ENCODE measurements at regions not wholly inside any gene's neighbourhood (a gene's known extent, or its start where the extent isn't known, plus 50 kb on each side); places are given as distances from the start of the nearest gene placed in this dataset.

DNA sequence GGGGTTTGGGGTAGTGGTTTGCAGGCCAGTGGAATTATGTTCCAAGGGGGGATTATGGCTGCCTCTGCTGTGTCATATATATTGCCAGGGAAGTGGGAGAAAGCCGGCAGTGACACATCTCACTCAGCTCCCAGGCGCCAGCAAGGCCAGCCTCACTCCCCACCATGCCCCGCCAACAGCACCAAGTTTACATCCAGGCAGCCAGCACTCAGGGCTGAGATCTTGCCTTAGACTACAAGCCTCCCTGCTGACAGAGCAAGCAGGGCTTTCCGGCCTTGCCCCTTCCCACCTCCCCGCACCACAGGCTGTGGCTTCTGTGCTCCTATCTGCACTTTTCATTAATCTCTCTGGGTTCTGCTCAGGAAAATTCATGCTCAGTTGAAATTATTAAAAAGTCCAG is 385.1 kb downstream of the MZT1 start:
- no peak for DNase-seq (ENCODE audit: low spot score)

DNA sequence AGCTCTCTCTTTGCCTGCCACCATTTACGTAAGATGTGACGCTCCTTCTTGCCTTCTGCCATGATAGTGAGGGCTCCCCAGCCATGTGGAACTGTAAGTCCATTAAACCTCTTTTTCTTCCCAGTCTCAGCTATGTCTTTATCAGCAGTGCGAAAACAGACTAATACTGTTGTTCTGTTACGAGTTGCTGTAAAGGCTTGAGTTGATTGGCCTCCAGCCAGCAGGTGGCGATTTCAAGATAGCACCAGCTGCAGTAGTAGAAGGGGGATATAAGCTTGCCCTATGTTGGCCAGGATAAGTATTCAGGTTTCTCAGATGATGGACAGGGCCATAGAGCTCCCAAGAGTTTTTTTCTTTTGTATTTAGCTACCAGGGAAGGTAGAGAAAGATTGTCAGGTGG is 385.5 kb downstream of the MZT1 start:
- DNase-seq (ENCODE audit: low spot score), result no peak

DNA sequence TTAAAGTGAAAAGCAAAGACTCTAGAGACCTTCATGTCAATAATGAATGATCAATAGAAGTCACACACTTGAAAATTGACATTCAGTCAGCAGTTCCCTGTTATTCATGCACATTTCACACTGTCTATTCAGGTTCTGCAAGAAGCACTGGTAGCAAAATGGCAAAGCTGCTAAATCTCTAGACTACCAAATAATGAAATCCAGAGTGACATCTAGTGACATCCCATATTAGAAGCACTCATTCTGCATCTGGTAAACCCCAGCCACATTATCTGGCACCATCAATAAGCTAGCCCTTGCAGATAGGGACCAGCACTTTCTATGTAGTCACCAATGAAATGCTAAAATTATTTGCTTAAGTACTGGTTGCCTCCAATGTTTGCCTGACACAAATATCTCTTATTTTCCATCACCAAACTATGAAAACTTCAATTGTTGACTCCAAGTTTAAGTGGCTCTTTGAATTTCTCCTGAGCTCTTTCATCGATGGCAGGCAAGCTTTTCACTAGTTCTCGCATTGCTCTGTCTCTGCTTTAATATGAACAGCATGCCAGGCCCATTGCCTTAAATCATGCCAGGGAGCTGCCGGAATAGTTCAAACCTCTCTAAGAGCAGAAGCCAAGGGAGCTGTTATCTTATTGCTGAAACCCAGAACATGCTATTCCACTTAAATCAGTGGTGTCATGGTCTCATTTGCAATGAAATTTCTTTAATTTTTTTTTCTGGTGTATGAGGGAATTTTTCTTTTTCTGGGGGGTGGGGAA is 409.9 kb downstream of the MZT1 start:
- DNase-seq (ENCODE audit: low spot score), result no peak

DNA sequence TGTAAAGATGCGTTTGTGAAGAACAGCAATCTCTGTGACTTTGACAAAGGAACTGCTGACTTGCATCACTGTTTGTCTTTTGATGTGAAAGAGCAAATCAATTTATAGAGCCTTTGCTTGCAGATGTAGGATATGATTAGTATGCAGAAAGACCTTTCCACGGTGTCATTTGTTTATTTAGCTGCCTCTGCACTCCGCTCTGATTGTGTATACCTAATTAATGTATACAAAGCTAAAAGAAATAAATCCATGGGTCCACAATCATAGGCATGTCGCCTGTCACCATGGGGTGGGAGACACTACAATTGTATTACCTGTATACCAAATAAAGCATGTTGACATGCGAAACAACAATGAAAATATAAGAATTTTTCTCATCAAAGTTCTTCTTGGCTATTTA is 410.7 kb downstream of the MZT1 start:
- no peak for DNase-seq (ENCODE audit: low spot score)

DNA sequence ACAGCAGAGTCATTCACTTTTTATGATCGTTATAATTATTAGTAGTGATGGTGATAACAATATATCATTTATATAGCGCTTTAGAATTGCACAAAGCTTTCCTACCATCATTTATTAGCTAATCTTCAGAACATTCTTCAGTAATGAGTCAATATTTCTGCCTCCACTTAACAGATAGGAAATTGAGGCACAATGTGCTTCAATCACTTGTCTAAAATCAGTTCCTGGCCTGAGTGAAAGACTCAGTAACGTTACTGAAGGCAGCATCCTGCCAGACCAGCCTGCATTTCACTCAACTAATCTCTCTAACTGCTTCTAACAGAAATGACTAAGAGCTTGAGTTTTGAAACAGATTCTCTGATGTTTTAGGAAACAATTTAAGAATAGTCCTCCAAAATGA is 412.1 kb downstream of the MZT1 start:
- no peak for DNase-seq (ENCODE audit: low spot score)

DNA sequence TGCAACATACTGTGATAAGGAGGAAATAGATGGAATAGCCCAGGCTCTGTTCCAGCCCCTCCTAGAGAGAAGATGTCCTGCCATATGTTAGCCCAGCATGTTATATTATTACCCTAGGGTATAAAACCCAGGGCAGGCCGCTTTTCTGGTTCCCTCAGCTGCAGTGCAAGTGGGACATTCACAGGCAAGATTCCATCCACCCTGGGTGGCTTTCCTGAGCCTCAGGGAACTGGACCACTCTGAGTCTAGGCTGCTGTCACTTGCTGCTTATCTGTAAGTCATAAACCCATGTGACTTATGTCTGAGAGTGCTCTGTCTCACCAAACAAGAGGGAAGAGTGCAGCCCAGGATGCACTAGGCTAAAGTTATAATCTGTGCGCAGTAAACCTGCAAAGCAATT is 413.2 kb downstream of the MZT1 start:
- DNase-seq (ENCODE audit: low spot score), result no peak

DNA sequence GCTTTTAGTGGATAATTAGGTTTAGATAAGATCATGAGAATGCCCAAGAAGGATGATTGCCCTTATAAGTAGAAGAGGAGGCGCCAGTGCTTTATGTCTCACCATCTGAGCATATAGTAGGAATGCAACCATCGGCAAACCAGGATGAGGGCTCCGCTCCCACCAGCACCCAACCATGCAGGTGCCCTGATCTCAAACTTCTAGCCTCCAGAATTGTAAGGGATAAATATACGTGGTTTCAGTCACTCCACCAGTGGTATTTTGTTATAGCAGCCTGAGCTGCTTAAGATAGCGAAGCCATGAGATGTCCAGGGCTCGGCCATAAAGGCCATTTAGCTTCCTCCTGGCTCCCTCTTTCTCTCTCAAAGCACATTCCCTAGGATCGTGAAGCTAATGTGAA is 413.9 kb downstream of the MZT1 start:
- no peak for DNase-seq (ENCODE audit: low spot score)

DNA sequence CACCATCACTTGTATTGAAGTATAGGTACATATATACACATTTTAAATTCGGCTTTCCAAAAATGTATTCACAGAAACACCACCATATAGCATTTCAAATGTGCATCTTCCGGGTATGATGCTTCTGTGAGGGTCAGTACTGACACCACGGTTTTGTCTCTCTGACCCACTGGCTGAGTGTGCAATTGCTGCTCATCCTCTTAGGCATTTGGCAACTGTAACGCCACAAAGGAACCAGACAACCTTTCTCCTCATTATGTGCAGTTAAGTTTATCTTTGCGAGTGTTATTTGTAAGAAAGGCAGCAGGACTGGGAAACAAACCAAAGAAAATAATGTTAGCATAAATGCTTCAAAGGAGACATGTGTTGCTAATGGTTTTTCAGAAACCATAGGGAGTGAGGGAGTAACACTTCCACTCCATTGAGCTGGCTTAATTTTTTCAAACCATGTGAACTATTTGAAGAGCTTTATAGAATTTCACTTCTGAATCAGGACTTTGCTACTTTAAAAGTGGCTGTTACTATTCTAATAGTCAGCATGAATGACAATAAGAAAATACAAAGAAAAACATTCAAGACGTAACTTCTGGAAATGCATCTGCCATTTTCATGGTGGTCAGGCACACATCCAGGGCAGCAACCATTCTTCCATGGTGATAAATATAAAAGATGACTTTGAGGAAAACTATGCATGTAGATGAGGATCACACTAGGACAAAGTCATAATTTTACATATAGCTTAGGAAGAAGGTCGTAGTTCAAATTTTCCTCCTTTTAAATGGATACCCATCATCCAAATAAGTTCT is 423.3 kb downstream of the MZT1 start:
- no peak for DNase-seq (ENCODE audit: low spot score)

DNA sequence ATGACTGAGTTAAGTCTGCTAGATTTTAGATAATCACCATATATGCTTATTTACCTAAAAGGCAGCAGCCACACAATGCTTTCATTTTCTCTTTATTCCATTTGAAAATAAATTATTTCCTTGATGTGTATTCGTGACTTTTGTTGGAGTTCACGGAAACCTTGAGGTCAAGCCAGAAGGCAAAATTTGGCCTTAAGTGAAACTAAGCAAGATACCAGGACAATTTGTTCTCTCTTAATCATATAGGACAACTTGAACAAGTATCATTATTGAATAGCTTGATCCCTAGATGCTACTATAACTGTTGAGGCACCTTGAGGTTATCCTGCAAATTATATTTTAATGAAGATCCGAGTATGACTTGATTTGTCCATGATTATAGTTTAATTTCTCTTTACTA is 429.2 kb upstream of the DACH1 start:
- DNase-seq (ENCODE audit: low spot score), result no peak

DNA sequence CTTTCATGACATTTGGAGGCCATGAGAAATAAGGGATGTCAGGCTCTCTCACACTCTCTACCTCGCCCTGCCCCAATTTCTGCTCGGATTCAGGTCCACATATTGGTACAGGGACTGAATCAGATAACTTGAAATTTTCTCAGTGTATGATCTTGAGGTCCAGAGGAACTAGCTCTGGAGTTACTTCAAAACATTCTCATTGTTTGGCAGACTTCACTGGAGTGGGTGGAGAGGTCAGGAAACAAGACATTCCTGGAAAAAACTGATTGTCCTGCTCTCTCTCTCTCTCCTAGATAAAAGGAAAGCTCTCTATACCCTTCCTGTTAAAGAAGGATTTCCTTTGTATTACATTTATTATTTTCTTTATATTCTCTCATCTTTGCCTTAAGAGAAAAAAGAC is 428.1 kb upstream of the DACH1 start:
- DNase-seq (ENCODE audit: low spot score), result peak; percentile 12

DNA sequence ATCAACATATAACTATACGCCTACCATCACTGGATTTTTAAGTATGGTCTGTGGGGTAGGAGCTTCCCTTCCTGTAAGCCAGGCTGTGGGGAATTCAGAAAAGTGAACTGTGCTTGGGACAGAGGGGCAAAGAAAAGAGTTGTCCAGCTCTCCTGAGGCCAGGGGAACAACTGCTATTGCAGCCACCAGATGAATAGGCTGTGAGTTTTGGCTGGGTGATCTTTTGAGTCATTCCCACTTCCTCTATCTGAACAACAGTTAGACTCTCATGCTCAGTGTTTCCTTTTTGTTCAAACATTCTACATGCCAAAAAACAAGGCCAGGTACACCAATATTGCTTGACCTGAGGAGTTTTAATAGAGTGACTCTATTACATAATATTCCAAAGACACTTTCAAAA is 426.2 kb upstream of the DACH1 start:
- DNase-seq (ENCODE audit: low spot score), result no peak

DNA sequence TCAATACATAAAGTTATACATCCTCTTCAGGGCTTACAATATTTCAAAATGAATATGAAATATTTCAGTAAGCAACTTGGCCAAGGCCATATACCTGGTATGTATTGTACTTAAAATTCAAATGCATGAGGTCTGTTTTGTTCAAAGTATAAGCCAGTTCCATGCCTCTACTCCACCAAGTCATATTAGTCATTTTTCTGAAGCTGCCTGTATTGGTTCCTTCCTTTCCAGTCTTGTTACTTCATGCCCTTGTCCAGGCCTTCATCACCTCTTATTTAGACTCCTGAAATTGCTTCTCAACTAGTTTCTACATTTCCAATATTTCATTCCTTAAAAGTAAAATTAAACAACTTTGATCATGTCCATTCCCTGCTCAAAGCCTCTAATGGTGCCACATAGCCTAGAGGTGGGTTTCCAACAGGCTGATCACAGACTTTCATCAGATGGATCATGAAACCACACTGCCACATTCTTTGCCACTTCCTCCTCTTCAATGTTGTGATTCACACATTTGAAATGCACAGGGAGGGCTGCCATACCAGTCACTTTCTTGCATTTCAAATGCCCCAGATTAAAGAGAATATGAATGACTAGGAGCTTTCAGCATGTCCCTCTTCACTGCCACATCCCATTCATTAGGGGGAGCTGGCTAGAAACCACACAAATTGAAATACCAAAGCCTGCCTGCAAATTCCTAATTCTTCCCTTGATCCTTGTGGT is 424.1 kb upstream of the DACH1 start:
- DNase-seq (ENCODE audit: low spot score), result peak; percentile 20

DNA sequence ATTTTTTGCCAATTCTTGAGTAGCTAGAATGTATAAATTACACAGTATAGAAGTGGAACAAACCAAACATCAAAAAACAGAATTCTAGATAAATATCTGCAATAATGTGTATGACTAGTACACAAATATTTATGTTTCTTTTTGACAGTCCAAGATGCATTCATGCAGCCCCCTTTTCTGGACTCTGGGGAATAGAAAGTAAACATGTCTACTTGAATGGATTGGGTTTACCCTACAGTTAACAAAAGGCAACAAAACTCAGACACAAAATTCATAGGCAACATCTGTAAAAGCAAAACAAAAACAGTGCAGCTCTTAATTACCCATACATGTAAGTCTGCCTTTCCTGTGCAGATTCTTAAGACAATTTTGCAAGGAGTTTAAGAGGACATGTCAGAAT is 419.4 kb upstream of the DACH1 start:
- DNase-seq (ENCODE audit: low spot score), result no peak

DNA sequence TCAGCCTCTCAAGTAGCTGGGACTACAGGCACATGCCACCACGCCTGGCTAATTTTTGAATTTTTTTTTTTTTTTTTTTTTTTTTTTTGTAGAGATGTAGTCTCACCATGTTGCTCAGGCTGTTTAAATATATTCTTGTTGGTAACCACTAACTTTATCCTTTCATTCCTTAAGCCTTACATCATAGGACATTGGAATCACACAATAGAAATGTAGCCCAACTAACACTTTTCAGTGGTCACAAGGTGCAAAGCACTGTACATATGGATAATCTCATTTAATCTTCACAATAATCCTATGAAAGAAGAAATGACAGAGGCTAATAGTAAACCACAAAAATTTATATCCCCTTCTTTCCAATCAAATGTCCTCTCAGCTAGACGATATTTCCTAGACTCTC is 417.8 kb upstream of the DACH1 start:
- DNase-seq (ENCODE audit: low spot score), result no peak

DNA sequence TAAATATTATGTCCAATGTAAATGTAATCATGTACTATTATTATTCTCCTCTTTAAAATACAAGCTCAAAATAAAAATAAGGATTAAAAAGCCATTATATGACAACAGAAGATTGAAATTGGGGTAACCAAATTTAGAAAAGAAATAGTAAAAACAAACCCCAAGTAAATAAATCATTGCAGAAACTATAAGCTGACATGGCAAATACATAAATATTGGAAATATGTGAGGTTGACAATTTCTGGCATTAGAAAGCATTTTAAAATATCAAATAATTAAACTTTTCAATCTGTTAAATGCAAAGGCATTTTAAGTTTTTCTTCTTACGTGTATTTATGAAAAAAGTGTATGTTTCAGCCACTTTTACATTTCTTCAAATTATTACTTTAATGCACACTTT is 394.7 kb upstream of the DACH1 start:
- no peak for DNase-seq (ENCODE audit: low spot score)

DNA sequence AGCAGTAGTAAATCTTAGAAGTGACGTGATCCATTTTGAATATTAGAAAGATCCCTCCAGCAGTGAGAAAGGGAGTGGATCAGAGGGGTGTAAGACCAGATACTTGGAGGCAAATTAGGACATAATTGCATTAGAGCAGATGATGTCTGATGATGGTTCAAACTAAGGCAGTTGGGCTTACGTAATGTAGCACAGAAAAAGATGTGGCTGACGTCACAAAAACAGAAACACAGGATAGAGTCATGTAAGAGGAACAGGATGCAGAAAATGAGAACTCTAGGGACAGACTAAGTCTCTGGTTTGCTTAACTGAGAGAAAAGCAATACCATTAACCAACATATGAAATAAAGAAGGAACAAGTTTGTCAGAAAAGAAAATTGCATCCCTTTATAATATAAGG is 392.5 kb upstream of the DACH1 start:
- DNase-seq (ENCODE audit: low spot score), result no peak

DNA sequence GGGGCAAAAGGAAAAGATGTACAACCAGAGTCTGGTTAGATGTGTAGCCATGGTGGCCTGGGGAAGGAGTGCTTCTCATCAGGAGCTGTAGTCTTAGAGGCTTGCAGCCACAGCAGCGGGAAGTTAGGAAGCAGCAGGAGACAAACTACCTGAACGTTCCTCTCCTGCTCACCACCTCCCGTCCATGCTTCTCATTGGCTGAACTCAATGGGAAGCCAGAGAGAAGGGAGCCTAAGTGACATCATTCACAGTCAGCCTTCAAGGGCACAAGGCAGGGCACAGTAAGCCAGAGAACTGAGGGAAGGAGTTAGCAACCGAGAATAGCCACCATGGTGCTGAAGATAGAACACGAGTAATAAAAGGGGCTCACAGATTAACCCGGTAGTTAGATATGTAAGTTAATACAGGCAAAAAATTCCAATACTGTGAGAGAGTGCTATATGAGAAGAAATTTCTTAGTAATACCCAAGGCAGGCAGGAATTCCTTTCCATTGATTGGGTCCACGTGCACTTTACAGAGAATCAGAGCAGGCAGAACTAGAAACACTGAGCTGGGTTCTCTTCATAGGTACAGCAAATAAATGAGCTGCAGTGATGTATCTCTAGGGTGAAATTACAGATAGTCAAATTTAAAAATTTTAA is 391.5 kb upstream of the DACH1 start:
- no peak for DNase-seq (ENCODE audit: low spot score)

DNA sequence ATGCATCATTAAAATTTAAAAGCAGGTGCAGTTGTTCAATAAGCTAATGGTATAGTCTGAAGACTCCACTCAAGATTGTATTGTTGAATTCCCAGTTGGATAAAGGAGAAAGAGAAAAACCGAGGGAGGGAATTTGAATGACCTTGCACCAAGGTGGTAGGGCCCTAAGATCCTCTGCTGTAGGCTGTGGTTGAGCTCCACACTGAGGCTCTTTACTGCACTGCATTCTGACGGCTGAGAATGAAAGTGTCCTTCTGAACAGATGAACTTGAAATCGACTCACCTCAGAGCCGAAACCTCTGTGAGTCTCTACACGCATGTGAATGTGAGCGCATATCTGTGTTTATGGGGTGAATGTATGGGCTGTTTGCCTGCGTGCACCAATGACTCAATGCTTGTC is 388.9 kb upstream of the DACH1 start:
- peak; percentile 21 for DNase-seq (ENCODE audit: low spot score)

DNA sequence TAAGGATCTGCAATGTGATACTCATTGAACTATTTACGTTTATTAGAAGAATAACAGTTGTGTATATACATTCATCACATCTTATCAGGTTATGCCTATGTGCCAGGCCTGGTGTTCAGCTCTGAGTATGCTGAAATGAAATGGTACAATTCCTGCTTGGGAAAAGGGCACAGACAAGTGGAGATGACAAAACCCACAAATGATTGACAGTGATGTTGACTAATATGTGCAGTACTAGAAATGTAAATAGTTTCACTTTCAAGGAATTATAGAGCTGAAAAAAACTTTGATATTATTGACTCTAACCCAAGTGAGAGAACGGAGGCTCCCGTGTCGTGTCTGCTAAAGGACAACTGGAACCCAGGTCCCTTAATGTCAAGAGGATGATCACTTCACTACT is 386.8 kb upstream of the DACH1 start:
- DNase-seq (ENCODE audit: low spot score), result no peak

DNA sequence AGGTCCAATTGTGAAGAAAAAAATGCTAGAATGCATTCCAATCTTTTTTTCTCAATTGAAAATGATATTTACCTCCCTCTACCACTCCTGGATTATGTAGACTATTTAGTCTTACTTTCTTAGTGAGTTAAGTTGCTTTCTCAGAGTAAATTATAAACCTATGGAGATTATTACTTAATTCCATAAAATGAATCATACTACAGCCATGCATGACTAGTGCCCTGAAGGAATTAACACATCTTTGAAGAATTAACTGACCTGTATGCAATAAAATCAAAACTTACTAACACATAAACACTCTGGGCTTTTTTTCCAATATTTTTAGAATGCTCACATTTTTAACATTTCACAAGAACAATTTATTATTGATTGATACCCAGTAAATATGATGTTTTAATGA is 379.4 kb upstream of the DACH1 start:
- DNase-seq (ENCODE audit: low spot score), result no peak

DNA sequence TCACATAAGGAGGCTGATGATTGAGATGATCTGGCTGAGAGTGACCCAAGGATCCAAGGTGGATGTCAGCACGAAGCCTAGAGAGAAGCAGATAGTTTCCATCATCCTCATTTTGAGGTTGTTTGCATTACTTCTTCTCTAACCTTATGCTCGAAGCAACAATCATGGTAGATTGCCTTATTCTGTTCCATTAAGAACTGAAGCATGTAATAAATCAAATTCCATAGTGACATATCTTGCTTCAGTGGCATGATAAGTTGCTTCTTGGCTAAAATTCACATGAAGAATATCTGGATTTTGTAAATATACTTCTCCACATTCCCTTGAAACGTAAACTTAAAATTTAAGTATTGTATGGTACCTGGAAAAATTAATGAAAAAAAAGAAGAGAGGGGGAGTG is 377.8 kb upstream of the DACH1 start:
- DNase-seq (ENCODE audit: low spot score), result no peak

DNA sequence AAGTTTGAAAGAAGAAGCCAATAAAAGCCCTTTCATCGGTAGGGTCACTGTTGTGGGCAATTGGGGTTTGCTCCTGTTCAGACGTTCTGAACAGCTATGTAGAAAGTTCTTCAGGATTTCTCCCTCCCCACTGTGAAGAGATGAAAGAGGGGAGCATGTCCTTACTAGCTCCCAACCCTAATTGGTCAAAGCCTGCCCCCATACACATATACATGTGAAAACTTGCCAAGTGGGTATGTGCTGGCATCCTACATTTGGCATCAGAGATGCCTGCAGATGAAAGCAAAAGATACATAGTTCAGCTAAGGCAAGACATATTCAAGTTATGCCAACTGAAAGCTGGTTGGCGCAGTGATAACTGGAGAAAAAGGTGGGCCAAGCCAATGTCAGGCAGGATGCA is 363.1 kb upstream of the DACH1 start:
- DNase-seq (ENCODE audit: low spot score), result no peak

DNA sequence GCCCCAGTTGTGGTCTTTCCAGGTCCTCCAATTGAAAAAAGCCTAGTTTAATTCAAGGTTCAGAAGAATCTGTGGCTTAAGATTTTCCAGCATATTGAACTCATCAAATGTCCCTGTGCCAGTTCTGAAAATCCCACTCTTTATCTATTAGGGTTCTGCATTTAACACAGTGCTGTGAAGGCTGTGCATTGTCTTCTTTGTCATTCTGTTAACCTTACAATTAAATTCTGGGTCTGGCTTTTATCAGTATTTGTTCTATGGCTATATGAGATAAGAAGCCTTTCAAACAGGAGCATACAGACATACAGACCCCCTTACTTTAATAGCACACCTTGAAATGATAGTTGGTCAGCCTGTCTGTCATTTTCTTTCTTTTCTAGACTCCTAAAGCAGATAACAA is 362.1 kb upstream of the DACH1 start:
- no peak for DNase-seq (ENCODE audit: low spot score)
